HCT116 (cell line): ENCODE measurements at regions not wholly inside any gene's neighbourhood (a gene's known extent, or its start where the extent isn't known, plus 50 kb on each side); places are given as distances from the start of the nearest gene placed in this dataset.

Experiments used
- ATAC-seq: fragments of 200-7000 bp; cut with Tn5 transposase; 2 replicates; pipeline ENCODE4 v1.9.1; 2020; ENCODE audit warnings: mild to moderate bottlenecking, moderate library complexity
- BruUV-seq: library from RNA; stranded (reverse); fragments of 400-500 nt; replicated peaks from 2 replicates; lab custom pipeline; 2021; lab: Mats Ljungman, UMichigan
- CTCF ChIA-PET: fragments of 300-600 bp; sonication (Branson Sonifier 250); formaldehyde crosslinking; loops from one replicate; lab custom pipeline; 2021; ENCODE audit warnings: antibody characterized with exemption; lab: Charles Lee
- POLR2A ChIA-PET: fragments of 300-600, 350-600 bp; sonication (Branson Sonifier 250); formaldehyde crosslinking; loops from one replicate; lab custom pipeline; 2021; ENCODE audit warnings: antibody characterized with exemption; lab: Charles Lee
- RAD21 ChIA-PET, 2 experiments: fragments of 300-600 bp; sonication (Branson Sonifier 250); formaldehyde crosslinking; loops; one replicate each; lab custom pipeline; 2023; ENCODE audit warnings: low total read pairs in 2 of 2; ENCODE audit not compliant: uncharacterized antibody in 2 of 2, unreplicated experiment in 2 of 2, low non-redundant PET in 1 of 2; lab: Charles Lee
- DNase-seq: peaks from one replicate; pipeline ENCODE4 v3.0.0-alpha.2; 2010; ENCODE audit warnings: low read depth, low spot score
- H2AFZ ChIP-seq: fragments of 200-600 bp; shearing (Covaris generic), sonication (generic); 2 replicates; pipeline ENCODE4 v1.6.1; 2017; ENCODE audit warnings: low read depth, mixed run types, mixed read lengths, antibody characterized with exemption, low read length; ENCODE audit not compliant: poor library complexity, severe bottlenecking
- H3K27ac ChIP-seq: 2 replicates; pipeline ENCODE4 v1.5.1; 2012; ENCODE audit warnings: low read depth, low read length
- H3K27me3 ChIP-seq: fragments of 200-600 bp; sonication (generic); 2 replicates; pipeline ENCODE4 v1.6.1; 2016; ENCODE audit warnings: mixed run types, low read length, mixed read lengths; ENCODE audit not compliant: insufficient read depth
- H3K36me3 ChIP-seq, 2 experiments: fragments of 200-500 bp in 1 of 2; fragments of 200-600 bp in 1 of 2; sonication (Bioruptor generic) in 1 of 2; sonication (generic) in 1 of 2; 2 replicates each; pipeline versions ENCODE4 v1.5.1 to v1.6.1; 2014 to 2016; ENCODE audit warnings: low read length in 2 of 2, inconsistent platforms in 1 of 2, mixed read lengths in 1 of 2, mixed run types in 1 of 2; ENCODE audit not compliant: insufficient read depth in 2 of 2, control insufficient read depth in 1 of 2
- H3K4me1 ChIP-seq, 2 experiments: fragments of 200-600 bp in 1 of 2; sonication (generic) in 1 of 2; 2 replicates each; pipeline versions ENCODE4 v1.5.1 to v1.6.1; 2012 to 2017; ENCODE audit warnings: low read length in 2 of 2, inconsistent platforms in 1 of 2, mild to moderate bottlenecking in 1 of 2, mixed read lengths in 1 of 2, mixed run types in 1 of 2, moderate library complexity in 1 of 2; ENCODE audit not compliant: insufficient read depth in 2 of 2, control insufficient read depth in 1 of 2
- H3K4me2 ChIP-seq: fragments of 200-600 bp; sonication (generic); 2 replicates; pipeline ENCODE4 v1.6.1; 2017; ENCODE audit warnings: mixed run types, low read length, mixed read lengths
- H3K4me3 ChIP-seq, 2 experiments: fragments of 200-600 bp in 1 of 2; sonication (generic) in 1 of 2; replicated peaks in 1 of 2; 2 replicates each; pipeline ENCODE4 v1.5.1; 2011 to 2016; ENCODE audit warnings: low read length in 2 of 2, control low read depth in 1 of 2, low read depth in 1 of 2, mild to moderate bottlenecking in 1 of 2, mixed read lengths in 1 of 2, mixed run types in 1 of 2
- H3K79me2 ChIP-seq: fragments of 200-600 bp; sonication (generic); 2 replicates; pipeline ENCODE4 v1.6.1; 2017; ENCODE audit warnings: mild to moderate bottlenecking, mixed run types, low read length, moderate library complexity, mixed read lengths; ENCODE audit not compliant: insufficient read depth
- H3K9ac ChIP-seq: fragments of 200-600 bp; sonication (generic); 2 replicates; pipeline ENCODE4 v1.6.1; 2016; ENCODE audit warnings: low read length, mixed read lengths
- H3K9me2 ChIP-seq: fragments of 200-600 bp; sonication (generic), shearing (Covaris generic); 2 replicates; pipeline ENCODE4 v1.6.1; 2017; ENCODE audit warnings: mixed run types, mild to moderate bottlenecking, moderate library complexity; ENCODE audit not compliant: insufficient read depth
- H3K9me3 ChIP-seq, 2 experiments: fragments of 200-500 bp in 1 of 2; fragments of 200-600 bp in 1 of 2; sonication (Bioruptor generic) in 1 of 2; sonication (generic) in 1 of 2; 2 replicates each; pipeline ENCODE4 v1.6.1; 2014 to 2017; ENCODE audit warnings: low read length in 2 of 2, mixed read lengths in 2 of 2, inconsistent platforms in 1 of 2, low read depth in 1 of 2, mild to moderate bottlenecking in 1 of 2, mixed run types in 1 of 2, moderate library complexity in 1 of 2; ENCODE audit not compliant: control insufficient read depth in 1 of 2, insufficient read depth in 1 of 2
- H4K20me1 ChIP-seq: fragments of 200-600 bp; sonication (generic), shearing (Covaris generic); 2 replicates; pipeline ENCODE4 v1.6.1; 2017; ENCODE audit warnings: mixed run types, mild to moderate bottlenecking, moderate library complexity; ENCODE audit not compliant: insufficient read depth
- ATF3 ChIP-seq: IDR thresholded peaks from 2 replicates; pipeline ENCODE4 v1.6.1; 2012
- CBX3 ChIP-seq: IDR thresholded peaks from 2 replicates; pipeline ENCODE4 v1.6.1; 2012; ENCODE audit warnings: low read depth
- EGR1 ChIP-seq: IDR thresholded peaks from 2 replicates; pipeline ENCODE4 v1.6.1; 2012; ENCODE audit warnings: low read depth
- EZH2phosphoT487 ChIP-seq: fragments of 200-600 bp; IDR thresholded peaks from 2 replicates; pipeline ENCODE4 v1.6.1; 2018; ENCODE audit warnings: antibody characterized with exemption, borderline replicate concordance
- MAX ChIP-seq: IDR thresholded peaks from 2 replicates; pipeline ENCODE4 v1.6.1; 2012
- POLR2A ChIP-seq: IDR thresholded peaks from 2 replicates; pipeline ENCODE4 v1.7.0; 2011; ENCODE audit warnings: borderline replicate concordance; ENCODE audit not compliant: insufficient read depth, insufficient read length; ENCODE audit errors: extremely low read depth
- POLR2AphosphoS5 ChIP-seq: IDR thresholded peaks from 2 replicates; pipeline ENCODE4 v1.6.1; 2011; ENCODE audit warnings: mild to moderate bottlenecking, low read depth, low read length, moderate library complexity
- RAD21 ChIP-seq: IDR thresholded peaks from 2 replicates; pipeline ENCODE4 v1.6.1; 2012; ENCODE audit warnings: low read depth, mild to moderate bottlenecking
- REST ChIP-seq: IDR thresholded peaks from 2 replicates; pipeline ENCODE4 v1.6.1; 2012; ENCODE audit warnings: low read depth
- SIN3A ChIP-seq: IDR thresholded peaks from 2 replicates; pipeline ENCODE4 v1.6.1; 2012; ENCODE audit warnings: low read depth
- SP1 ChIP-seq: IDR thresholded peaks from 2 replicates; pipeline ENCODE4 v1.6.1; 2012; ENCODE audit warnings: low read depth
- SRF ChIP-seq: IDR thresholded peaks from 2 replicates; pipeline ENCODE4 v1.6.1; 2012; ENCODE audit warnings: low read depth
- YY1 ChIP-seq: IDR thresholded peaks from 2 replicates; pipeline ENCODE4 v1.6.1; 2011; ENCODE audit warnings: low read length, low read depth, moderate library complexity, mild to moderate bottlenecking; ENCODE audit not compliant: insufficient replicate concordance; ENCODE audit errors: extremely low read depth
- ZBTB33 ChIP-seq: IDR thresholded peaks from 2 replicates; pipeline ENCODE4 v1.6.1; 2011; ENCODE audit warnings: mild to moderate bottlenecking, low read length, moderate library complexity; ENCODE audit not compliant: insufficient replicate concordance; ENCODE audit errors: extremely low read depth
- ZNF274 ChIP-seq: fragments of 200-500 bp; sonication (Bioruptor generic); IDR thresholded peaks from 2 replicates; pipeline ENCODE4 v1.6.1; 2014; ENCODE audit warnings: mild to moderate bottlenecking, low read depth, low read length, inconsistent platforms
- intact Hi-C: fragments of 100-400 bp; cut with micrococcal nuclease; formaldehyde crosslinking; loops from 2 replicates; pipeline ENCODE4 v1.10.0; 2022

GRCh38 chr13:74761801-74762757 is 627.9 kb upstream of the KLF12 start (continued):
- TF ChIP-seq ZBTB33 (no peak), RAD21 (no peak), CBX3 (no peak), YY1 (no peak), ZNF274 (no peak), SRF (no peak), MAX (no peak), ATF3 (no peak)

GRCh38 chr13:74758188-74758587 is 624.0 kb upstream of the KLF12 start:
- no peak overlapping the region for H3K4me3 ChIP-seq
- H4K20me1 ChIP-seq = no peaks in the 10 kb centered on the region
- no peak overlapping the region for H3K9ac ChIP-seq
- H3K79me2 ChIP-seq = no peaks in the 10 kb centered on the region
- no peaks in the 10 kb centered on the region for H3K9me2 ChIP-seq
- no TSS peak for BruUV-seq
- RAD21 ChIA-PET = no interaction called here
- no peak for ATAC-seq
- H2AFZ ChIP-seq = no peak overlapping the region
- no peaks in the 10 kb centered on the region for H3K4me1 ChIP-seq
- no peaks in the 10 kb centered on the region for H3K9me3 ChIP-seq
- H3K36me3 ChIP-seq = no peaks in the 10 kb centered on the region
- DNase-seq = no peak
- POLR2A ChIA-PET = no interaction called here
- intact Hi-C loops = no loop called here
- no peak overlapping the region for H3K27ac ChIP-seq
- CTCF ChIA-PET = no interaction called here
- H3K27me3 ChIP-seq = no peaks in the 10 kb centered on the region
- H3K4me2 ChIP-seq = no peak overlapping the region
- TF ChIP-seq MAX = no peak
- no peak for TF ChIP-seq REST
- no peak for TF ChIP-seq POLR2AphosphoS5
- no peak for TF ChIP-seq ATF3
- TF ChIP-seq SP1 = no peak
- TF ChIP-seq POLR2A = no peak
- no peak for TF ChIP-seq EGR1
- no peak for TF ChIP-seq SIN3A
- no peak for TF ChIP-seq EZH2phosphoT487
- TF ChIP-seq ZBTB33 = no peak
